ENCODE measurements at regions not wholly inside any gene's neighbourhood (a gene's known extent, or its start where the extent isn't known, plus 50 kb on each side); places are given as distances from the start of the nearest gene placed in this dataset.

DNA sequence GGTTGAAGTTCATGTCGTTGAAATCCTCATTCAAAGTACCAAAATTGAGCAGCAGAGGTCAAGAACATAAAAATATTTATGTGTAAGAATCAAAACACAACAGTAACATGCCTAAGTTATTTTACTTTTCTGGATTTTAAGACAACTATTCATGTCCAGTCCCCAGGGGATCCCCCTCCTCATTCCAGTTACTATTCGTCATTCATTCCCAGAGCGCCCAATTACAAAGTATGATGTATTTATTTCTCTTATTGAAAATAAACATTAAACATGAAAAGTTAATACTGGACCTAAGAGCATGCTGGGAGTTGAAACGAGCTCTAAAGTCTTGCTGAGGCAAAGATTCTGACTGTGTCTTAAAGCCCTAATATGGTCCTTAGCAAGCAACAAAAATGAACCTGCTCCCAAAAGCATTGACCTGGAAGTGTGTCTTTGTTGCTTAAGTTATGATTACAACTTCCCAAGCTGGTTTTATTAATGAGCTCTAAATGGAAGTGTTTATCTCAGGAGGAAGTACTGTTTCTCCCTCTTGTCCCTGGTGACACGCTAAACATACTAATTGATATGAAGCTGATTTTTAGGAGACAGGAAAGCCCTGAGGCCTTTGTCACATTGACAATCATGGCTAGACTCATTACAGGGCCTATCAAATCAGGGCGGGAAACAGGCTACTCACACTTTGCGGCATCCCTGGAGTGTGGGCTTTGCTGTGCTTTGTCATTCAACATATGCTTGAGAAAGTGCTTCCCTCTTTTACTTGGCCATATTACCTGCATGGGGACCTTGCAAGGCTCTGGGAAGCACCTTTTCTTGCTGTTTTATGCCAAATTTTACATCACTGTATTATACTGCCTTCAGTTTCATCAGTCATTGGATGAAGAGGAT is 192.2 kb upstream of the DTNBP1 start:
- TF ChIP-seq POLR2AphosphoS5 (IDR thresholded peaks at IDR 0.05; ENCODE audit: low read depth, low read length): no peak
- TF ChIP-seq TCF7L2 (IDR thresholded peaks at IDR 0.05; ENCODE audit: low read depth, low read length): no peak
- TF ChIP-seq, protein P1, sequence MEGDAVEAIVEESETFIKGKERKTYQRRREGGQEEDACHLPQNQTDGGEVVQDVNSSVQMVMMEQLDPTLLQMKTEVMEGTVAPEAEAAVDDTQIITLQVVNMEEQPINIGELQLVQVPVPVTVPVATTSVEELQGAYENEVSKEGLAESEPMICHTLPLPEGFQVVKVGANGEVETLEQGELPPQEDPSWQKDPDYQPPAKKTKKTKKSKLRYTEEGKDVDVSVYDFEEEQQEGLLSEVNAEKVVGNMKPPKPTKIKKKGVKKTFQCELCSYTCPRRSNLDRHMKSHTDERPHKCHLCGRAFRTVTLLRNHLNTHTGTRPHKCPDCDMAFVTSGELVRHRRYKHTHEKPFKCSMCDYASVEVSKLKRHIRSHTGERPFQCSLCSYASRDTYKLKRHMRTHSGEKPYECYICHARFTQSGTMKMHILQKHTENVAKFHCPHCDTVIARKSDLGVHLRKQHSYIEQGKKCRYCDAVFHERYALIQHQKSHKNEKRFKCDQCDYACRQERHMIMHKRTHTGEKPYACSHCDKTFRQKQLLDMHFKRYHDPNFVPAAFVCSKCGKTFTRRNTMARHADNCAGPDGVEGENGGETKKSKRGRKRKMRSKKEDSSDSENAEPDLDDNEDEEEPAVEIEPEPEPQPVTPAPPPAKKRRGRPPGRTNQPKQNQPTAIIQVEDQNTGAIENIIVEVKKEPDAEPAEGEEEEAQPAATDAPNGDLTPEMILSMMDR (IDR thresholded peaks at IDR 0.05): no peak
- no peak for TF ChIP-seq REST (IDR thresholded peaks at IDR 0.05; ENCODE audit: insufficient read depth in 1 of 2, low read depth in 2 of 2, low read length in 1 of 2)
- no peak for TF ChIP-seq SIN3A (IDR thresholded peaks at IDR 0.05; ENCODE audit: borderline replicate concordance, insufficient read depth, low read depth, low read length)
- ChIA-PET CTCF (no interaction called here), POLR2A (no interaction called here)
- in situ Hi-C loops (cut with HindIII; ENCODE audit: low pct_unique_long_range_greater_than_20kb, low sequenced_read_pairs) (no loop called here), intact Hi-C loops (cut with micrococcal nuclease; ENCODE audit: unreplicated experiment) (no loop called here)
- Histone ChIP-seq H3K4me3 (ENCODE audit: low read depth in 2 of 2, low read length in 2 of 2) (no peak overlapping the region), H3K27me3 (ENCODE audit: control insufficient read depth, insufficient read depth, low read length) (peaks cover 2% of the 10 kb centered on the region; the same call in 1 of the 2 replicates), H3K36me3 (ENCODE audit: control insufficient read depth, insufficient read depth, low read length) (no peaks in the 10 kb centered on the region), H3K27ac (ENCODE audit: low read length) (no peak overlapping the region), H3K4me1 (ENCODE audit: control insufficient read depth, insufficient read depth, low read length) (no peaks in the 10 kb centered on the region), H3K9me3 (ENCODE audit: control insufficient read depth, insufficient read depth, low read depth, low read length) (no peaks in the 10 kb centered on the region)
- no peak for ATAC-seq
- BruUV-seq (replicated peaks): no TSS peak
- DNase-seq (ENCODE audit: low read depth, low spot score): no peak

DNA sequence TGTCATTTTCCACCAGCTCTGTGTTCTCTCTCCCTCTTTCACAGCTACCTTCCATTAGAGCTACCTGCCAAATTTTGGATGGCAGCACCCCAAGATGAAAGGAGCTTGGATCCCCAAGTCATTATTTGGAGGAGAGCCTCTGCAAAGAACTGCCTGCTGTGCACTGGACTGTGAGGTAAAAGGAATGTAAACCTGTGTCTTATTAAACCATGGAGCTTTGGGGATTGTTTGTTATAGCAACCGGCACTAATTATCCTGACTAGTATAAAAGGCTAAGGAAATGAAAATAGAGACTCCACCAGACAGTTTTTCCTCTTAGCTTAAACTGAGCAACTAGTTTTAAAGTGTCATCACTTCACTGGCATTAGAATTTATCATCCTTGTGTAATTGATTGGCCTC is 191.6 kb upstream of the DTNBP1 start:
- H3K27me3 ChIP-seq (ENCODE audit: control insufficient read depth, insufficient read depth, low read length): peaks cover 2% of the 10 kb centered on the region; the same call in 1 of the 2 replicates
- H3K36me3 ChIP-seq (ENCODE audit: control insufficient read depth, insufficient read depth, low read length): no peaks in the 10 kb centered on the region
- no peak for ATAC-seq
- in situ Hi-C loops (cut with HindIII; ENCODE audit: low pct_unique_long_range_greater_than_20kb, low sequenced_read_pairs): no loop called here
- no peaks in the 10 kb centered on the region for H3K4me1 ChIP-seq (ENCODE audit: control insufficient read depth, insufficient read depth, low read length)
- no TSS peak for BruUV-seq (replicated peaks)
- no peak overlapping the region for H3K4me3 ChIP-seq (ENCODE audit: low read depth in 2 of 2, low read length in 2 of 2)
- no peak for DNase-seq (ENCODE audit: low read depth, low spot score)
- intact Hi-C loops (cut with micrococcal nuclease; ENCODE audit: unreplicated experiment): no loop called here
- POLR2A ChIA-PET: no interaction called here
- CTCF ChIA-PET: no interaction called here
- H3K27ac ChIP-seq (ENCODE audit: low read length): no peak overlapping the region
- TF ChIP-seq POLR2AphosphoS5 (IDR thresholded peaks at IDR 0.05; ENCODE audit: low read depth, low read length): no peak
- TF ChIP-seq TCF7L2 (IDR thresholded peaks at IDR 0.05; ENCODE audit: low read depth, low read length): no peak
- no peak for TF ChIP-seq REST (IDR thresholded peaks at IDR 0.05; ENCODE audit: insufficient read depth in 1 of 2, low read depth in 2 of 2, low read length in 1 of 2)
- TF ChIP-seq SIN3A (IDR thresholded peaks at IDR 0.05; ENCODE audit: borderline replicate concordance, insufficient read depth, low read depth, low read length): no peak
- TF ChIP-seq, protein P1 (IDR thresholded peaks at IDR 0.05): no peak
- H3K9me3 ChIP-seq (ENCODE audit: control insufficient read depth, insufficient read depth, low read depth, low read length): no peaks in the 10 kb centered on the region

Data from Panc1 (cell line).